ENCODE measurements at regions not wholly inside any gene's neighbourhood (a gene's known extent, or its start where the extent isn't known, plus 50 kb on each side); places are given as distances from the start of the nearest gene placed in this dataset.

GRCh38 chr3:102133376-102133775 is 284.1 kb downstream of the NFKBIZ start:
- intact Hi-C loops (cut with micrococcal nuclease): no loop called here
- Mint-ChIP-seq H3K27me3 (no peaks in the 10 kb centered on the region), H3K27ac (no peak overlapping the region), H3K9me3 (ENCODE audit: insufficient read depth) (no peaks in the 10 kb centered on the region), H3K4me3 (no peak overlapping the region), H3K4me1 (peaks cover 23% of the 10 kb centered on the region)
- Histone ChIP-seq H3K27ac (ENCODE audit: low read length in 2 of 2) (no peak overlapping the region), H3K4me3 (ENCODE audit: control extremely low read depth in 1 of 5, extremely low read depth in 1 of 5, insufficient read depth in 1 of 5, low read depth in 2 of 5, low read length in 4 of 5) (no peak overlapping the region), H4K20me1 (ENCODE audit: control insufficient read depth, insufficient read depth, low read length, poor library complexity, severe bottlenecking) (no peaks in the 10 kb centered on the region), H3K79me2 (ENCODE audit: control insufficient read depth, insufficient read depth, low read length) (no peaks in the 10 kb centered on the region), H3K4me2 (replicated peaks; ENCODE audit: low read depth, low read length, poor library complexity, severe bottlenecking) (no peak overlapping the region), H3K9ac (ENCODE audit: low read length) (no peak overlapping the region), H3K9me3 (ENCODE audit: control extremely low read depth in 1 of 3, control insufficient read depth in 2 of 3, insufficient read depth in 1 of 3, low read length in 2 of 3) (no peaks in the 10 kb centered on the region), H2AFZ (ENCODE audit: insufficient read depth, low read depth, low read length, poor library complexity, severe bottlenecking) (no peak overlapping the region), H3K4me1 (ENCODE audit: control insufficient read depth in 2 of 2, insufficient read depth in 2 of 2, low read length in 2 of 2) (peaks cover 12 to 23% of the 10 kb centered on the region in 2 donors), H3K27me3 (replicated peaks in 1 of 4; ENCODE audit: control extremely low read depth in 1 of 4, control insufficient read depth in 3 of 4, insufficient read depth in 4 of 4, low read length in 3 of 4) (no peaks in the 10 kb centered on the region), H3K36me3 (replicated peaks in 1 of 2; ENCODE audit: control extremely low read depth in 1 of 2, control insufficient read depth in 1 of 2, extremely low read depth in 1 of 2, insufficient read depth in 2 of 2, low read length in 1 of 2) (no peaks in the 10 kb centered on the region)
- ChIA-PET CTCF (interaction anchor here (0.8 to 1.0 kb wide), 2 partner anchors 320 to 321 kb away, joined by 3 to 5 read pairs; no protein-coding TSS in a partner anchor), POLR2A (no interaction called here)
- 100% methylated on average over 1 of the region's 2 CpGs for WGBS (ENCODE audit: insufficient coverage)
- no peak for TF ChIP-seq EZH2 (IDR thresholded peaks at IDR 0.05; ENCODE audit: borderline replicate concordance, insufficient read depth, low read depth, low read length, poor library complexity, severe bottlenecking)
- TF ChIP-seq CTCF (IDR thresholded peaks at IDR 0.05): no peak
- no peak for DNase-seq
- no peak for ATAC-seq (ENCODE audit: low read depth)

DNA sequence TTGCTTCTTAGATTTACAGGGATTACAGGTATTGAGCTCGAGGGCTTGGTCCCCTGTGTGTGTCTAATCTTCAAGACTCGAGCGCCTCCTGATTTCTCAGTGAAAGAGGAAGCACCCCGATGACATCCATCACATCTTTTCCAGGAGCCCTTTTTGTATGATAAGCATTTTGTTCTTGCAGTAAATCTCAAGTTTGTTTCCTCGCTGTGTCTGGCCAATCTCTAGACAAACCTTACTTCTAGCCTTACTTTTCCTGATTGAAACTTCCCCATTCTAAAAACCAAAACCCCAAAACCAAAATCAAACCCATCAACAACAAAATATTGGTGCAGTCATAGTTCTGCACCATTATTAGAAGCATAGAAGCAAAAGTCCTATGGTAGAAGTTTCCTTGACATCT is 286.0 kb downstream of the NFKBIZ start:
- no peak overlapping the region for H3K27ac Mint-ChIP-seq
- ATAC-seq (ENCODE audit: low read depth): no peak

More for the DNA sequence above, 286.0 kb downstream of the NFKBIZ start:
- Histone ChIP-seq H3K4me3 (ENCODE audit: control extremely low read depth in 1 of 5, extremely low read depth in 1 of 5, insufficient read depth in 1 of 5, low read depth in 2 of 5, low read length in 4 of 5) (no peak overlapping the region), H3K9ac (ENCODE audit: low read length) (no peak overlapping the region), H3K27ac (ENCODE audit: low read length in 2 of 2) (no peak overlapping the region), H3K36me3 (replicated peaks in 1 of 2; ENCODE audit: control extremely low read depth in 1 of 2, control insufficient read depth in 1 of 2, extremely low read depth in 1 of 2, insufficient read depth in 2 of 2, low read length in 1 of 2) (no peaks in the 10 kb centered on the region), H3K79me2 (ENCODE audit: control insufficient read depth, insufficient read depth, low read length) (no peaks in the 10 kb centered on the region), H3K4me2 (replicated peaks; ENCODE audit: low read depth, low read length, poor library complexity, severe bottlenecking) (peak overlapping the region; percentile 15), H3K4me1 (ENCODE audit: control insufficient read depth in 2 of 2, insufficient read depth in 2 of 2, low read length in 2 of 2) (peaks cover 10 to 18% of the 10 kb centered on the region in 2 donors), H4K20me1 (ENCODE audit: control insufficient read depth, insufficient read depth, low read length, poor library complexity, severe bottlenecking) (no peaks in the 10 kb centered on the region), H2AFZ (ENCODE audit: insufficient read depth, low read depth, low read length, poor library complexity, severe bottlenecking) (peak overlapping the region; percentile 30), H3K27me3 (replicated peaks in 1 of 4; ENCODE audit: control extremely low read depth in 1 of 4, control insufficient read depth in 3 of 4, insufficient read depth in 4 of 4, low read length in 3 of 4) (no peaks in the 10 kb centered on the region), H3K9me3 (ENCODE audit: control extremely low read depth in 1 of 3, control insufficient read depth in 2 of 3, insufficient read depth in 1 of 3, low read length in 2 of 3) (no peaks in the 10 kb centered on the region)
- POLR2A ChIA-PET: no interaction called here
- Mint-ChIP-seq H3K4me3 (peak overlapping the region; percentile 4), H3K4me1 (peaks cover 16% of the 10 kb centered on the region), H3K9me3 (ENCODE audit: insufficient read depth) (no peaks in the 10 kb centered on the region), H3K27me3 (no peaks in the 10 kb centered on the region)
- TF ChIP-seq CTCF (IDR thresholded peaks at IDR 0.05): no peak
- no peak for TF ChIP-seq EZH2 (IDR thresholded peaks at IDR 0.05; ENCODE audit: borderline replicate concordance, insufficient read depth, low read depth, low read length, poor library complexity, severe bottlenecking)
- peak; percentile 20 for DNase-seq
- 0% methylated on average over 2 of the region's 5 CpGs for WGBS (ENCODE audit: insufficient coverage)
- intact Hi-C loops (cut with micrococcal nuclease): no loop called here
- CTCF ChIA-PET: interaction anchor here (0.7 to 1.1 kb wide), 3 partner anchors 32 to 325 kb away, joined by 3 to 7 read pairs (median 3); no protein-coding TSS in a partner anchor

Data from B cell (primary cell).